Urinary bladder (tissue), 3 donors: ENCODE measurements at regions not wholly inside any gene's neighbourhood (a gene's known extent, or its start where the extent isn't known, plus 50 kb on each side); places are given as distances from the start of the nearest gene placed in this dataset.
"Not testable (repeated sequence)": the region's sequence is repeated elsewhere in the genome, so short reads cannot be mapped to it uniquely, and the experiment has no call there.

Source experiments
- DNase-seq: peaks from one replicate; pipeline ENCODE4 v3.0.0-alpha.2; 2015; ENCODE audit errors: extremely low spot score
- H3K27ac ChIP-seq: one replicate; pipeline ENCODE4 v1.5.1; 2013; ENCODE audit warnings: low read depth, mild to moderate bottlenecking, moderate library complexity
- H3K36me3 ChIP-seq: one replicate; pipeline ENCODE4 v1.6.1; 2013; ENCODE audit warnings: mild to moderate bottlenecking, moderate library complexity; ENCODE audit not compliant: insufficient read depth
- H3K4me1 ChIP-seq: one replicate; pipeline ENCODE4 v1.6.1; 2013; ENCODE audit warnings: mild to moderate bottlenecking, moderate library complexity; ENCODE audit not compliant: insufficient read depth
- H3K4me3 ChIP-seq: one replicate; pipeline ENCODE4 v1.5.1; 2013; ENCODE audit warnings: low read depth, low read length
- WGBS: extraction: QIAGEN DNeasy Blood & Tissue Kit; methylation state at CpG from one replicate; pipeline ENCODE4 v1.1.7; 2013; 5-methylcytosine and 5-hydroxymethylcytosine counted together
- donor health status: healthy with polysubstance abuse.
- donor health status: healthy.

GRCh38 chr12:127162307-127162706 is 1104.7 kb upstream of the TMEM132C start:
- H3K4me3 ChIP-seq, result no peak overlapping the region
- DNase-seq, result no peak
- WGBS, result 89% methylated on average over 2 of the region's 2 CpGs

GRCh38 chr12:127162902-127163301 is 1104.1 kb upstream of the TMEM132C start:
- no peaks in the 10 kb centered on the region for H3K36me3 ChIP-seq
- no peak for DNase-seq
- WGBS, result 19% methylated on average over 1 of the region's 1 CpG
- no peak overlapping the region for H3K4me3 ChIP-seq
- no peaks in the 10 kb centered on the region for H3K4me1 ChIP-seq
- H3K27ac ChIP-seq, result no peak overlapping the region

More at GRCh38 chr12:127162307-127162706, 1104.7 kb upstream of the TMEM132C start:
- Histone ChIP-seq H3K4me1 (no peaks in the 10 kb centered on the region), H3K36me3 (no peaks in the 10 kb centered on the region), H3K27ac (no peak overlapping the region)

GRCh38 chr12:127165567-127166392 is 1101.2 kb upstream of the TMEM132C start:
- no peak overlapping the region for H3K27ac ChIP-seq
- DNase-seq, result peak; percentile 20
- H3K4me1 ChIP-seq, result no peaks in the 10 kb centered on the region
- H3K4me3 ChIP-seq, result peak overlapping the region; percentile 45
- H3K36me3 ChIP-seq, result no peaks in the 10 kb centered on the region
- WGBS, result 6% methylated on average over 69 of the region's 69 CpGs

GRCh38 chr12:127169321-127170181 is 1097.4 kb upstream of the TMEM132C start:
- no peaks in the 10 kb centered on the region for H3K4me1 ChIP-seq
- no peaks in the 10 kb centered on the region for H3K36me3 ChIP-seq
- H3K27ac ChIP-seq, result no peak overlapping the region
- no peak overlapping the region for H3K4me3 ChIP-seq
- no peak for DNase-seq
- WGBS, result 78% methylated on average over 15 of the region's 15 CpGs

GRCh38 chr12:127170226-127171180 is 1096.5 kb upstream of the TMEM132C start:
- no peak for DNase-seq
- no peak overlapping the region for H3K27ac ChIP-seq
- 56% methylated on average over 7 of the region's 7 CpGs for WGBS
- no peaks in the 10 kb centered on the region for H3K4me1 ChIP-seq
- H3K36me3 ChIP-seq, result no peaks in the 10 kb centered on the region
- H3K4me3 ChIP-seq, result no peak overlapping the region

GRCh38 chr12:127172861-127173260 is 1094.1 kb upstream of the TMEM132C start:
- no peak overlapping the region for H3K4me3 ChIP-seq

GRCh38 chr12:127173971-127174370 is 1093.0 kb upstream of the TMEM132C start:
- H3K4me1 ChIP-seq, H3K36me3 ChIP-seq, DNase-seq, H3K27ac ChIP-seq, H3K4me3 ChIP-seq: not testable (repeated sequence)
- 92% methylated on average over 1 of the region's 1 CpG for WGBS

More at GRCh38 chr12:127172861-127173260, 1094.1 kb upstream of the TMEM132C start:
- 88% methylated on average over 4 of the region's 4 CpGs for WGBS
- Histone ChIP-seq H3K27ac (no peak overlapping the region), H3K4me1 (no peaks in the 10 kb centered on the region), H3K36me3 (no peaks in the 10 kb centered on the region)
- no peak for DNase-seq

DNA sequence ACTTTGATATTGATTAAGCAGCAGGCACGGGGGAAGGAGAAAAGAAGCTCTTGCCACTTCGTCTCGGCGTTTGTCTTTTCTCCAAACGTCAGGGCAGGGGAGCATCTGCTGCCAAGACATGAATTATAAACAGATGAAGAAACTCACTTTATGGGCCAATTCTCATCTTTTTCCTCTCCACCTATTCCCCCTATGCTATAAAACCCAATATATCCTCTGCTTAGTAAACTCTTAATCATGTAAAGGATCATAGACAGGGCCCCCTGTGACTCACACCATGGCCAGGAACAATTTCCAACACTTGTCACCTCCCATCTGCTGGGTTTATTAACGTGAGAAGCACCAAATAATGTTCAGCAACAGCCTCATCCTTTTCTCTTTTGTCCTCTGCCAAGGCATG is 1092.1 kb upstream of the TMEM132C start:
- Histone ChIP-seq H3K4me3 (no peak overlapping the region), H3K4me1 (no peaks in the 10 kb centered on the region), H3K27ac (no peak overlapping the region), H3K36me3 (no peaks in the 10 kb centered on the region)
- no peak for DNase-seq
- 62% methylated on average over 6 of the region's 6 CpGs for WGBS

GRCh38 chr12:127175361-127175760 is 1091.6 kb upstream of the TMEM132C start:
- DNase-seq, result no peak
- Histone ChIP-seq H3K4me1 (no peaks in the 10 kb centered on the region), H3K27ac (no peak overlapping the region), H3K4me3 (no peak overlapping the region), H3K36me3 (no peaks in the 10 kb centered on the region)
- 68% methylated on average over 4 of the region's 4 CpGs for WGBS

DNA sequence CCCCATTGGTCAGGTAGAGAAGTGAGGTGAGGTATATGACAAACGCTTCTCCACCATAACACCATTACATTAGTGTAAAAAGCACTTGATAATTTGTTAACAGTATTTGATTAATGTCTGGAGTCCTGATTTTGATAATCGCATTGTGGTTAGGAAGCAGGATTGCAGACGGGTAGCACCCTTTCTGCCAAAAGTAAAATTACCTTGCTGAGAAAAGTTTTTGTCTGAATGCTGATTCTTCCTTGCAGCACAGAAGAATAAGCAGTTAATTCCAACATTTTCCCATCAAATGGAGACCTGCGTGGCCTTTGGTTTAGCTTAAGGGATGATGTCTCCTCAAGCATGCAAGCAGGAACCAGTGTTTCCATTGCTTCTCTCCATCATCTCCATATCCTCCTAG is 1090.2 kb upstream of the TMEM132C start:
- WGBS, result 94% methylated on average over 4 of the region's 4 CpGs

DNA sequence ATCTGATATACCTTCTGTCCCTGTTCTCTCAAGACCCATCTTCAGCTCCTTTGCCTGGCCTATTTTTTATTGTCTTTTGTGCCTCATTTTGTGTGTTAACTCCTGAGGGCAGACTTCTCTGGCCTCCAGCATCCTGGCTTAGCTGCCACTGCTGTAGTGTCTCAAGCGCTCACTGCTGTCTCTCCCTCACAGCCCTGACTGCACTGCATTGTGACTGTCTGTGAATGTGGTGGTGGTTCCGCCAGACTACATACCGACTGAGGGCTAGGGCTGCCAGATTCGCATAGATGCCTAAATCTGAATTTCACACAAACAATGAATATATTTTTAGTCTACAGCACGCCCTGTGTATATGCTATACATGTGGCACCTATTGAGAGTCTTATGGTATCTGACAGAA is 1088.9 kb upstream of the TMEM132C start:
- no peak overlapping the region for H3K4me3 ChIP-seq
- no peak overlapping the region for H3K27ac ChIP-seq
- H3K4me1 ChIP-seq, result no peaks in the 10 kb centered on the region
- WGBS, result 82% methylated on average over 5 of the region's 5 CpGs
- H3K36me3 ChIP-seq, result no peaks in the 10 kb centered on the region
- DNase-seq, result no peak

More for the DNA sequence above, 1090.2 kb upstream of the TMEM132C start:
- no peaks in the 10 kb centered on the region for H3K4me1 ChIP-seq
- no peak for DNase-seq
- no peak overlapping the region for H3K27ac ChIP-seq
- no peaks in the 10 kb centered on the region for H3K36me3 ChIP-seq
- H3K4me3 ChIP-seq, result no peak overlapping the region

- no peak for DNase-seq
- Histone ChIP-seq H3K27ac (no peak overlapping the region), H3K4me3 (no peak overlapping the region), H3K36me3 (no peaks in the 10 kb centered on the region), H3K4me1 (no peaks in the 10 kb centered on the region)
- 90% methylated on average over 1 of the region's 1 CpG for WGBS
These were observed 1088.5 kb upstream of the TMEM132C start for GRCh38 chr12:127178463-127178862.

- no peak for DNase-seq
- Histone ChIP-seq H3K36me3 (no peaks in the 10 kb centered on the region), H3K4me1 (no peaks in the 10 kb centered on the region), H3K4me3 (no peak overlapping the region), H3K27ac (no peak overlapping the region)
- 61% methylated on average over 6 of the region's 6 CpGs for WGBS
These were observed 1087.8 kb upstream of the TMEM132C start for GRCh38 chr12:127179176-127179575.
